Uterus (tissue), 3 donors: ENCODE measurements at regions not wholly inside any gene's neighbourhood (a gene's known extent, or its start where the extent isn't known, plus 50 kb on each side); places are given as distances from the start of the nearest gene placed in this dataset.

ENCODE experiments used
- DNase-seq, 2 donors: peaks; one replicate each; pipeline ENCODE4 v3.0.0-alpha.2; 2019 to 2020
- H3K27ac ChIP-seq, 2 donors: fragments of 200-600 bp; sonication (generic); 1 replicate in 1 of 2; 2 replicates in 1 of 2; pipeline ENCODE4 v1.5.1; 2016 to 2018
- H3K27me3 ChIP-seq, 2 donors: fragments of 200-600 bp; sonication (generic); one replicate each; pipeline ENCODE4 v1.5.1; 2018 to 2019; ENCODE audit warnings: control low read depth in 1 of 2
- H3K36me3 ChIP-seq, 2 donors: fragments of 200-600 bp; sonication (generic); one replicate each; pipeline ENCODE4 v1.5.1; 2019; ENCODE audit warnings: control low read depth in 1 of 2
- H3K4me1 ChIP-seq, 2 donors: fragments of 200-600 bp; sonication (generic); one replicate each; pipeline ENCODE4 v1.5.1; 2018 to 2019; ENCODE audit warnings: control low read depth in 1 of 2
- H3K4me3 ChIP-seq, 2 donors: fragments of 200-600 bp; sonication (generic); 1 replicate in 1 of 2; 2 replicates in 1 of 2; pipeline ENCODE4 v1.5.1; 2018 to 2019; ENCODE audit warnings: mild to moderate bottlenecking in 1 of 2
- H3K9me3 ChIP-seq, 2 donors: fragments of 200-600 bp; sonication (generic); one replicate each; pipeline ENCODE4 v1.5.1; 2019; ENCODE audit warnings: control low read depth in 1 of 2
- POLR2A ChIP-seq, 2 donors: fragments of 450-650 bp; IDR thresholded peaks; one replicate each; pipeline ENCODE4 v1.6.1; 2016; ENCODE audit warnings: antibody characterized with exemption in 2 of 2, mild to moderate bottlenecking in 1 of 2, moderate library complexity in 1 of 2
- intact Hi-C: fragments of 100-400 bp; cut with DNase I; formaldehyde crosslinking; loops from one replicate; pipeline ENCODE4 v1.15.1; 2023; ENCODE audit warnings: low total_unique reads
- TF ChIP-seq, protein P1 (sequence below), 4 experiments: fragments of 200-600 bp in 2 of 4; fragments of 450-650 bp in 2 of 4; sonication (generic) in 2 of 4; IDR thresholded peaks; one replicate each; pipeline ENCODE4 v1.5.1; 2016 to 2019; ENCODE audit warnings: antibody characterized with exemption in 4 of 4, mild to moderate bottlenecking in 2 of 4, moderate library complexity in 1 of 4
- donor health status: DM: yes; HTN: yes; CAD: no.

DNA sequence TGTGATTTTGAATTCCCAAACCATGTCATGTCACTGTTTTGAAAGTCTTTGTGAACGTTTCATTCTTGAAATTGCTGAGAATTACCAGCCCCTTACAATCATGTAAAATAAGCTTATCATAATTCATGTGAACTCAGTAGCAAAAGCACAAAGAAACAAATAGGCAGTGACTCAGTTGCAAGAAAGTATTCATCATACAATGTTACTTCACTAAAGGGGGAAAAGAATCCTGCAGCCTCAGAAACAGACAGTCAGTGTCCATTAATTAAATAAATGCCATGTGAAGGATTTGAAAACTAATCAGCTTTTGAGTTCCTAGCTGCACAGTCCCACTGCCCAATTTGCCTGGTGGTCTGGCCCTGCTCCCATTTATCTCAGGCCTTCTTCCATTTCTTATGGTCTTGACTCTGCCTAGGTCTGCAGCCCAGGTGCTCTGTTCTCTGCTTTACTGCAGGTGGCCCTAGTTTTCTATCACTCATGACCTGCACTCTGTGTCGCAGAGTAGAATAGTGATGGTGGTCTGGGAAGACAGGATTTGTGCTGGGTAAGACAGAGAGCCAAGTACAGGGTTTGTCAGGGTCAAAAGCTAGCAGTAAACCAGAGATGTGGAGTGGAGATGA, 99.7 kb downstream of the PLCE1 start:
- DNase-seq, result no peak
- Histone ChIP-seq H3K36me3 (no peaks in the 10 kb centered on the region), H3K9me3 (no peaks in the 10 kb centered on the region), H3K27ac (peak overlapping the region; percentile 23 to 42), H3K27me3 (no peaks in the 10 kb centered on the region), H3K4me3 (no peak overlapping the region), H3K4me1 (no peaks in the 10 kb centered on the region)
- TF ChIP-seq, protein P1, sequence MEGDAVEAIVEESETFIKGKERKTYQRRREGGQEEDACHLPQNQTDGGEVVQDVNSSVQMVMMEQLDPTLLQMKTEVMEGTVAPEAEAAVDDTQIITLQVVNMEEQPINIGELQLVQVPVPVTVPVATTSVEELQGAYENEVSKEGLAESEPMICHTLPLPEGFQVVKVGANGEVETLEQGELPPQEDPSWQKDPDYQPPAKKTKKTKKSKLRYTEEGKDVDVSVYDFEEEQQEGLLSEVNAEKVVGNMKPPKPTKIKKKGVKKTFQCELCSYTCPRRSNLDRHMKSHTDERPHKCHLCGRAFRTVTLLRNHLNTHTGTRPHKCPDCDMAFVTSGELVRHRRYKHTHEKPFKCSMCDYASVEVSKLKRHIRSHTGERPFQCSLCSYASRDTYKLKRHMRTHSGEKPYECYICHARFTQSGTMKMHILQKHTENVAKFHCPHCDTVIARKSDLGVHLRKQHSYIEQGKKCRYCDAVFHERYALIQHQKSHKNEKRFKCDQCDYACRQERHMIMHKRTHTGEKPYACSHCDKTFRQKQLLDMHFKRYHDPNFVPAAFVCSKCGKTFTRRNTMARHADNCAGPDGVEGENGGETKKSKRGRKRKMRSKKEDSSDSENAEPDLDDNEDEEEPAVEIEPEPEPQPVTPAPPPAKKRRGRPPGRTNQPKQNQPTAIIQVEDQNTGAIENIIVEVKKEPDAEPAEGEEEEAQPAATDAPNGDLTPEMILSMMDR (IDR thresholded peaks at IDR 0.05), result no peak
- no peak for TF ChIP-seq POLR2A (IDR thresholded peaks at IDR 0.05)
- intact Hi-C loops, result no loop called here

DNA sequence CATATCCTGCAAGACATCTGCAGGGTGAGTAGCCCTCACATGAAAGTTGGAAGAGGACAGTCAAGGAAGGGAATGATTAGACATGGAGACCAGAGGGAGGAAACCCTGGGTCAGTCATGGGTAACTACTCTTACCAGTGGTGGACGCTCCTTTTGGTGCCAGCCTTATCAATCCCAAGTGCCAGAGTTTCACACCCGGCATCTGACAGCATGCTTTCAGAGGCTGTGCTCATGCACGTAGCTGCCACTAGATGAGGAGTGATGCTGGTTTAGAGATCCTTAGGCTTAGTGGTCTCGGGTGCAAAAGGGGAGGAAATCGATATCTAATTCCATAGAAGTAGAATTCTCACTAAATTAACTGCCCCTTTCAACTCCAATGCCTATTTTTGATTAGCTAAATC, 100.8 kb downstream of the PLCE1 start:
- DNase-seq, result no peak
- Histone ChIP-seq H3K4me3 (no peak overlapping the region), H3K36me3 (no peaks in the 10 kb centered on the region), H3K4me1 (no peaks in the 10 kb centered on the region), H3K27me3 (no peaks in the 10 kb centered on the region), H3K27ac (no peak overlapping the region), H3K9me3 (no peaks in the 10 kb centered on the region)
- intact Hi-C loops, result no loop called here
- TF ChIP-seq, protein P1 (IDR thresholded peaks at IDR 0.05), result no peak
- no peak for TF ChIP-seq POLR2A (IDR thresholded peaks at IDR 0.05)

DNA sequence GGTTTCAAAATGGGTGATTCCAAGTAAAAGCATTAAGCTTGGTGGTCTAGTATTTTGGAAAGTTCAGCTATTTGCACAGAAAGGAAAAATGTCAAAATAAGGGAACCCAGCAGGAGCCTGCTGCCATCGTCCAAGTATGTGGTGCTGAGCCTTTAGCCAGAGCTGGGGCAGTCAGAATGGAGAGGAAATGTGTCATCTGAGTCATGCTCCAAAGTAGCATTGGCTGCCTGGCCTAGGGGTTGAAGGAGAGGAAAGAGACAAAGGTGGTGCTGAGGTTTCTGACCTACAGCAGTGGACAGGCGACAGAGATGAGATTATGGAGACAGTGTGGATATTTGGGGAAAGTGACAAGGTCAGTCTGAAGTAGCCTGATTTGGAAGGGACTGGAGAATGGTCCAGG, 103.9 kb downstream of the PLCE1 start:
- no peaks in the 10 kb centered on the region for H3K36me3 ChIP-seq
- no peak overlapping the region for H3K27ac ChIP-seq
- DNase-seq, result no peak
- H3K27me3 ChIP-seq, result no peaks in the 10 kb centered on the region
- H3K9me3 ChIP-seq, result no peaks in the 10 kb centered on the region
- no peak overlapping the region for H3K4me3 ChIP-seq
- TF ChIP-seq, protein P1 (IDR thresholded peaks at IDR 0.05), result no peak
- no peak for TF ChIP-seq POLR2A (IDR thresholded peaks at IDR 0.05)
- intact Hi-C loops, result no loop called here
- no peaks in the 10 kb centered on the region for H3K4me1 ChIP-seq

DNA sequence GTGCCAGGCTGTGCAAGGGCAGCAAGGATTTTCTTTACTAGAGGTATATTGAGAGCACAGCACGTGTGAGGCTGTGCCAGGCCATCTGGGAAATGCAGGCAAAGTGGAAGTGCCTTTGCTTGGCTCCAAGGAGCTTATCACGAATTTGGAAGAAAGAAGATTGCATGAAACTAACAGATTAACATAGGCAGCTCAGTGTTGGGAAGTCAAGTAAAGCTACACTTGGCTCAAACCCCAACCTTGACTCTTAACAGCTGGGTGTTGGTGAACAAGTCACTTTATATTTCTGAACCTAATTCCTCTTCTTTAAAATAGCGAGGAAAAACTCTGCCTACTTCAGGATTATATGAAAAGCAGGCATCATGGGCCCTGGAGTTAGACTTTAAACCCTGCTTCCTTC, 105.2 kb downstream of the PLCE1 start:
- no peak for DNase-seq
- no peaks in the 10 kb centered on the region for H3K4me1 ChIP-seq
- H3K9me3 ChIP-seq, result no peaks in the 10 kb centered on the region
- TF ChIP-seq, protein P1 (IDR thresholded peaks at IDR 0.05), result no peak
- TF ChIP-seq POLR2A (IDR thresholded peaks at IDR 0.05), result no peak
- H3K36me3 ChIP-seq, result no peaks in the 10 kb centered on the region
- H3K27ac ChIP-seq, result no peak overlapping the region
- no peaks in the 10 kb centered on the region for H3K27me3 ChIP-seq
- no peak overlapping the region for H3K4me3 ChIP-seq
- intact Hi-C loops, result no loop called here

DNA sequence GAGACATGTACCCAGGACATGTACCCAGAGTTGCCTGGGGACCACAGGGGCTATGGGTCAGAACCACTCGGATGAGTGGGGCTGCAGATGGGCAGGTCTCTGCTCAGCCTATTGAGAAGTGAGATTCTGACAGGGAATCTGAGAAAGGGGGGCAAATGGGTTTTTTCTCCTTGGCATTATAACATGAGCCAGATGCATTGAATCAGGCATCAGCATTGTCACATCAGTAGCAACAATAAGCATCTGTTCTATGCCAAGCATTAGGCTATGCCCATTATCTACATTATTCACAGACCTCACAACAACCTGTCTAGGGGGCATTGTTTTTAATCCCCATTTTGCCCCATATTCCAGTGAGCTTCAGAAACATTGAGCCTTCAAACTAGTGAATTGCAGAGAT, 108.2 kb downstream of the PLCE1 start:
- Histone ChIP-seq H3K4me3 (no peak overlapping the region), H3K27ac (no peak overlapping the region), H3K4me1 (no peaks in the 10 kb centered on the region), H3K36me3 (no peaks in the 10 kb centered on the region), H3K9me3 (no peaks in the 10 kb centered on the region), H3K27me3 (no peaks in the 10 kb centered on the region)
- DNase-seq, result no peak
- intact Hi-C loops, result no loop called here
- TF ChIP-seq, protein P1 (IDR thresholded peaks at IDR 0.05), result no peak
- TF ChIP-seq POLR2A (IDR thresholded peaks at IDR 0.05), result no peak
